Cardiac muscle cell (in vitro differentiated cells and primary cell): ENCODE measurements at regions not wholly inside any gene's neighbourhood (a gene's known extent, or its start where the extent isn't known, plus 50 kb on each side); places are given as distances from the start of the nearest gene placed in this dataset.

Source experiments
- DNase-seq, 2 donors: peaks; one replicate each; pipeline versions ENCODE4 v3.0.0 to v3.0.0-alpha.2; 2010 to 2017; ENCODE audit warnings: low read depth in 1 of 2, low spot score in 1 of 2
- H3K27ac ChIP-seq: fragments of 200-600 bp; sonication (generic); 2 replicates; pipeline ENCODE4 v1.5.1; 2016
- H3K27me3 ChIP-seq: fragments of 200-600 bp; sonication (generic); 2 replicates; pipeline ENCODE4 v1.6.0; 2016; ENCODE audit warnings: control low read depth
- H3K36me3 ChIP-seq: fragments of 200-600 bp; sonication (generic); 2 replicates; pipeline ENCODE4 v1.5.1; 2016; ENCODE audit warnings: control low read depth
- H3K4me1 ChIP-seq: fragments of 200-600 bp; sonication (generic); 2 replicates; pipeline ENCODE4 v1.8.1; 2017; ENCODE audit warnings: low read depth, mild to moderate bottlenecking, mixed run types
- H3K4me3 ChIP-seq: fragments of 200-600 bp; sonication (generic); 2 replicates; pipeline ENCODE4 v1.5.1; 2016; ENCODE audit warnings: mild to moderate bottlenecking
- H3K9me3 ChIP-seq: fragments of 200-600 bp; sonication (generic); 2 replicates; pipeline ENCODE4 v1.5.1; 2017; ENCODE audit warnings: low read depth, mild to moderate bottlenecking, control low read depth
- TF ChIP-seq, protein P1 (sequence below): IDR thresholded peaks from 2 replicates; pipeline ENCODE4 v1.5.1; 2012; ENCODE audit warnings: low read depth, mild to moderate bottlenecking, low read length

DNA sequence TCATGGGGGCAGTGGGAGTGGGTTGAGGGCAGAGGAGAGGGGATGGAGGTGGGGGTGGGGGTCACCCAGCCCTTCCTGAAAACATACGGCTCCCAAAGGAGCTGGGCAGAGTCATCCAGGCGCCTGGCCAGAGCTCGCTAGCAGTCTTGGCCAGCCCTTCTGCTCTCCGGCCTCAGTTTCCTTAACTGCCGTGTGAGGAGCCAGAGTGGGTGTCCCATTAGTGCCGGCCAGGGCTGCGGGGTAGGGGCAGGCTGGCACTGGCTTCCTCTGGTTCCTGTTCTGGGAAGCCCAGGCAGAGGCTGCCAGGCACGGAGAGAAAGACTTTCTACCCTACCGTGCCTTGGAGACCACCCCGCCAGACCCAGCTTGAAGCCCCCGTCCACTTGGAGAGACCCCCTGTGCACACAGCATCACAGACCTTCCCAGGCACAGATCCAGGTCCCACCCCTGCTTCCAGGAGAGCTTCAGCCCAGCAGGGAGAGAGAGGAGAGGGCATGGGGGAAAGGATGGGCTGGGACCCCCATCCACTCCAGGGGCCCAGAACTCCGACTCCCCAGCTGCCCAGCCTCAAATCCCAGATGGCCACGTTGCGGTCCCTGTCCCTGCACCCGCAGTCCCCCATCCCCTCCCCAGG is 93.3 kb downstream of the RFLNA start:
- H3K27ac ChIP-seq, result no peak overlapping the region
- H3K36me3 ChIP-seq, result peaks cover 6% of the 10 kb centered on the region
- peaks cover 11% of the 10 kb centered on the region for H3K4me1 ChIP-seq
- H3K9me3 ChIP-seq, result no peaks in the 10 kb centered on the region
- TF ChIP-seq, protein P1, sequence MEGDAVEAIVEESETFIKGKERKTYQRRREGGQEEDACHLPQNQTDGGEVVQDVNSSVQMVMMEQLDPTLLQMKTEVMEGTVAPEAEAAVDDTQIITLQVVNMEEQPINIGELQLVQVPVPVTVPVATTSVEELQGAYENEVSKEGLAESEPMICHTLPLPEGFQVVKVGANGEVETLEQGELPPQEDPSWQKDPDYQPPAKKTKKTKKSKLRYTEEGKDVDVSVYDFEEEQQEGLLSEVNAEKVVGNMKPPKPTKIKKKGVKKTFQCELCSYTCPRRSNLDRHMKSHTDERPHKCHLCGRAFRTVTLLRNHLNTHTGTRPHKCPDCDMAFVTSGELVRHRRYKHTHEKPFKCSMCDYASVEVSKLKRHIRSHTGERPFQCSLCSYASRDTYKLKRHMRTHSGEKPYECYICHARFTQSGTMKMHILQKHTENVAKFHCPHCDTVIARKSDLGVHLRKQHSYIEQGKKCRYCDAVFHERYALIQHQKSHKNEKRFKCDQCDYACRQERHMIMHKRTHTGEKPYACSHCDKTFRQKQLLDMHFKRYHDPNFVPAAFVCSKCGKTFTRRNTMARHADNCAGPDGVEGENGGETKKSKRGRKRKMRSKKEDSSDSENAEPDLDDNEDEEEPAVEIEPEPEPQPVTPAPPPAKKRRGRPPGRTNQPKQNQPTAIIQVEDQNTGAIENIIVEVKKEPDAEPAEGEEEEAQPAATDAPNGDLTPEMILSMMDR, result no peak
- H3K27me3 ChIP-seq, result no peaks in the 10 kb centered on the region
- no peak overlapping the region for H3K4me3 ChIP-seq
- DNase-seq, result no peak

DNA sequence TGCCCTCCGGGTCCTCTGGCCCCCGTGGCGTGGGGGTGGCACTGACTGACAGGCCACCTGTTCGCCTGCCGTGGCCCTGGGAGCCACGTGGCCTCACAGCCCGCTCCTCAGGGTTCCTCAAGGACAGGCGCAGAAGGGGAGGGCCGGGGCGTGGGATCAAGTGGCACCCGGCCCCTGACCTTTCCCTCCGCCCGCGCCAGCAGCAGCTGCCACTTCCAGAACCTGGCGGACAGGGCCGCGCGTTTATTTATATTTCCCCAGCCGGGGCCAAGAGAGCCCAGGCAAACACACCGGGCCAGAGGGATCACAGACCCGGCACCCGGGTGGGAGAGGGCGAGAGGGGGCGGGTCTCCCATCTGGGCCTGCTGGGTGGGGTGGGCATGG is 92.6 kb downstream of the RFLNA start:
- no peak for DNase-seq
- H3K4me1 ChIP-seq, result peaks cover 8% of the 10 kb centered on the region
- no peaks in the 10 kb centered on the region for H3K27me3 ChIP-seq
- no peak overlapping the region for H3K4me3 ChIP-seq
- TF ChIP-seq, protein P1, result no peak
- peaks cover 13% of the 10 kb centered on the region for H3K36me3 ChIP-seq
- no peaks in the 10 kb centered on the region for H3K9me3 ChIP-seq
- no peak overlapping the region for H3K27ac ChIP-seq

DNA sequence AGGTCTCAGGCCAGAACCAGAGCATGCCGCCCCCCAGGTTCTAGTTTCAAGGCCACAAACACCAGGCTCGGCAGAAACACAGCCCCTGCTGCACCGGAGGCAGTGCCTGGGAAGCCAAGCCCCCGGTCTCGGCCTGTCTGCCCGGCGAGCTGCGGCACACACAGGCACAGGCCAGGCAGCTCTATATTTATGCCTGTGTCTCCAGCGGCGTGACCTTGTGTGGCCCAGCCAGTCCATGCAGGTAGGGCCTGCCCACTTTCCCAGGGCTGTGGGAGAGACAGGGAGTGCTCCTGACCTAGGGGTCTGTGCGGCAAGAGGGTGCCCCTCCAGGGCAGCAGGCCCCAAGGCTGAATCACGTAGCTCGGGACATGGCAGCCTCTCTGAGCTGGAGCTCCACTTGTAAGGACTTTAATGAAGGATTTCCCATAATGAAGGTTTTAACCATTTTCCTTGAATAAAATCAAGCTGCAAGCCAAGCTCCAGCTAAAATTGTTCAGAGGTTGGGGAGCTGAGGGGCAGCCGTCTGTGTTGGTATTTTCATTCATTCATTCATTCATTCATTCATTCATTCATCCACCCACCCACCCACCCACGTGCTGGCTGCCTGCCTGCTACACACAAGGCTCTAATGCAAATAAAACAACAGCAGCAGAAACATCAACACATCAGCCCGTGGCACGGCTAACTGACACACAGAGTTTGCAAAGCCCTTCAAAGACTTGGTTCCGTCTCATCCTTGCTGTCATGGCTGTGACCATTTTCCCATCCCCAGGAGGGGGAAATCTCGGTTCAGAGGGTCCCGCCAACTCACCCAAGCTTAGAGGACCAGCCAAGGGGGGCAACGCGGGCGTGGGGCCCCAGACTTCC is 92.0 kb downstream of the RFLNA start:
- Histone ChIP-seq H3K4me3 (no peak overlapping the region), H3K27me3 (no peaks in the 10 kb centered on the region), H3K27ac (no peak overlapping the region), H3K4me1 (peaks cover 8% of the 10 kb centered on the region), H3K36me3 (peaks cover 14% of the 10 kb centered on the region), H3K9me3 (no peaks in the 10 kb centered on the region)
- DNase-seq, result no peak
- TF ChIP-seq, protein P1, result no peak

DNA sequence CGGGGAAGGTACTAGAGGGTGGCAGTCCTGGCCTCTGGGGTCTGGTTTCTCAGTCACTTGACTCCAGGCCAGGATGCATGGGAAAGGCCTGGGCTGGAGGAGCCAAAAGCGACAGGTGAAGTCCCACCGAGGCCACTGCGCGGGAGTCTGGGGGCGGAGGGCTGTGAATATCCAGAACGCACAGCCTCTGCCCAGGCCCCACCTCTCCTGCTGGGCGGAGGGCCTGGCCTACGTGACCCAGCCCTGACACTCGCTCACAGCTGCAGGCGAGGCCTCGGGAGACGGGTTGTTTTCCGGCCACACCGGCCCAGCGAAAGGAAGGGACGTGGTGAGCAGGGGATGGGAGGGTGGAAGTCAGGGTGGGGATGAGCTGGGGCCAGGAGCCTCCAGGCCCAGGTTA is 91.2 kb downstream of the RFLNA start:
- Histone ChIP-seq H3K9me3 (no peaks in the 10 kb centered on the region), H3K36me3 (peaks cover 14% of the 10 kb centered on the region), H3K4me3 (no peak overlapping the region), H3K27ac (peak overlapping the region; percentile 36), H3K27me3 (no peaks in the 10 kb centered on the region), H3K4me1 (peaks cover 8% of the 10 kb centered on the region)
- DNase-seq, result peak in 1 of 2 donors; percentile 38
- TF ChIP-seq, protein P1, result no peak

DNA sequence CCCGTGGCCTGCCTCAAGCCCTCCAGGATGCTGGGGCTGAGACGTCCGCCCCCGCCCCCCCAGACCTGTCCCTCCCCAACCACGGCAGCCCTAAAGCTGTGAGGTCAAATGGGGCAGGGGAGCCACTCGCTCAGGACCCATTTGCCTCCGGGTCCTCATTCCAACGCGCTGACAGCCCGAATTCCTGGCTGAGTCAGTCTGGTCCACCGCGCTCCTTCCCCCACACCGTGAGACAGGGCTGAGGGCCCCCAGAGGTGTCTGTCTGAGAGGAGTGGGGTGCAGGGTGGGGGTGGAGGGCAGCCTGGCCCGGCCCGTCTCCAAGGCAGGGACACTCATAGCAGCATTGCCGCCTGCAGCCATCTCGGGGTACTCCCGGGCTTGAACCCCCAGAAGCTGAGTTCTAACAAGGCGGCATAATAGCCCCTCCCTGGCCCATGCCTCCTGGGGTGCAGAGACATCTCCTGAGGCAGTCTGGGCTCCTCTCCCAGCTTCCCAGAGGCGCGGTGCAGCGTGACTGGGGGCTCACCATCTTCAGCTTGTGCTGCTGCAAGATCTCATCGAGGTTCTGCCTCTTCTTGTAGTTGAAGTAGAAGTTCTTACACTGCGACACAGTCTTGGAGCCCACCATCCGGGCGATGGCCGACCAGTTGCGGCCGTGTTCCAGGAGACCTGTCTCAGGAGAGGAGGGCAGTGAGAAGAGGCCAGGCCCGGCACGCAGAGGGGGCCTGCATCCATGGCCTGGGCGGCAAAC is 90.5 kb downstream of the RFLNA start:
- peak in 1 of 2 donors; percentile 68 for DNase-seq
- Histone ChIP-seq H3K4me1 (peaks cover 8% of the 10 kb centered on the region), H3K36me3 (peaks cover 14% of the 10 kb centered on the region), H3K4me3 (no peak overlapping the region), H3K9me3 (no peaks in the 10 kb centered on the region), H3K27ac (no peak overlapping the region), H3K27me3 (no peaks in the 10 kb centered on the region)
- TF ChIP-seq, protein P1, result no peak
